ENCODE measurements at regions not wholly inside any gene's neighbourhood (a gene's known extent, or its start where the extent isn't known, plus 50 kb on each side); places are given as distances from the start of the nearest gene placed in this dataset.
"Not testable (repeated sequence)": the region's sequence is repeated elsewhere in the genome, so short reads cannot be mapped to it uniquely, and the experiment has no call there.

GRCh38 chr7:96558530-96558929 is 151.1 kb downstream of the SEM1 start:
- DNase-seq = no peak

- DNase-seq = no peak
Measured at GRCh38 chr7:96558093-96558492, 151.6 kb downstream of the SEM1 start.

- not testable (repeated sequence) for DNase-seq
Measured at GRCh38 chr7:96557598-96557997, 152.0 kb downstream of the SEM1 start.

GRCh38 chr7:96548664-96549063 is 161.0 kb downstream of the SEM1 start:
- no peak for DNase-seq

GRCh38 chr7:96547371-96547811 is 162.3 kb downstream of the SEM1 start:
- no peak for DNase-seq

- DNase-seq = no peak
Measured at GRCh38 chr7:96546426-96546825, 163.2 kb downstream of the SEM1 start.

GRCh38 chr7:96539471-96539870 is 170.2 kb downstream of the SEM1 start:
- no peak for DNase-seq

GRCh38 chr7:96538632-96539031 is 171.0 kb downstream of the SEM1 start:
- DNase-seq = no peak

- no peak for DNase-seq
Measured at GRCh38 chr7:96534221-96534620, 175.4 kb downstream of the SEM1 start.

GRCh38 chr7:96532428-96532935 is 177.2 kb downstream of the SEM1 start:
- no peak for DNase-seq

- no peak for DNase-seq
Measured at GRCh38 chr7:96531331-96531730, 178.3 kb downstream of the SEM1 start.

- DNase-seq = no peak
Measured at GRCh38 chr7:96530786-96531185, 178.9 kb downstream of the SEM1 start.

GRCh38 chr7:96527133-96527827 is 182.4 kb downstream of the SEM1 start:
- DNase-seq = no peak

- no peak for DNase-seq
Measured at GRCh38 chr7:96526496-96526895, 183.2 kb downstream of the SEM1 start.

- no peak for DNase-seq
Measured at GRCh38 chr7:96521068-96521894, 188.4 kb downstream of the SEM1 start.

- DNase-seq = no peak
Measured at GRCh38 chr7:96508371-96508770, 186.5 kb upstream of the SLC25A13 start.

GRCh38 chr7:96503597-96503996 is 181.7 kb upstream of the SLC25A13 start:
- DNase-seq = no peak

- DNase-seq = no peak
Measured at GRCh38 chr7:96501318-96501717, 179.4 kb upstream of the SLC25A13 start.

- DNase-seq = no peak
Measured at GRCh38 chr7:96499532-96499931, 177.6 kb upstream of the SLC25A13 start.

- DNase-seq = no peak
Measured at GRCh38 chr7:96497567-96497966, 175.7 kb upstream of the SLC25A13 start.

- DNase-seq = peak in 1 of 2 experiments; percentile 26
Measured at GRCh38 chr7:96495751-96496216, 173.9 kb upstream of the SLC25A13 start.

GRCh38 chr7:96486681-96487080 is 164.8 kb upstream of the SLC25A13 start:
- no peak for DNase-seq

- no peak for DNase-seq
Measured at GRCh38 chr7:96484845-96485244, 162.9 kb upstream of the SLC25A13 start.

GRCh38 chr7:96484091-96484490 is 162.2 kb upstream of the SLC25A13 start:
- no peak for DNase-seq

Data from NCI-H524 (cell line).